HG03442 (cell line): ENCODE measurements at regions not wholly inside any gene's neighbourhood (a gene's known extent, or its start where the extent isn't known, plus 50 kb on each side); places are given as distances from the start of the nearest gene placed in this dataset.

Experiments
- ATAC-seq: cut with Tn5 transposase; IDR thresholded peaks from one replicate; pipeline ENCODE4 v1.9.1; 2021; ENCODE audit warnings: mild to moderate bottlenecking, moderate library complexity; ENCODE audit not compliant: unreplicated experiment

DNA sequence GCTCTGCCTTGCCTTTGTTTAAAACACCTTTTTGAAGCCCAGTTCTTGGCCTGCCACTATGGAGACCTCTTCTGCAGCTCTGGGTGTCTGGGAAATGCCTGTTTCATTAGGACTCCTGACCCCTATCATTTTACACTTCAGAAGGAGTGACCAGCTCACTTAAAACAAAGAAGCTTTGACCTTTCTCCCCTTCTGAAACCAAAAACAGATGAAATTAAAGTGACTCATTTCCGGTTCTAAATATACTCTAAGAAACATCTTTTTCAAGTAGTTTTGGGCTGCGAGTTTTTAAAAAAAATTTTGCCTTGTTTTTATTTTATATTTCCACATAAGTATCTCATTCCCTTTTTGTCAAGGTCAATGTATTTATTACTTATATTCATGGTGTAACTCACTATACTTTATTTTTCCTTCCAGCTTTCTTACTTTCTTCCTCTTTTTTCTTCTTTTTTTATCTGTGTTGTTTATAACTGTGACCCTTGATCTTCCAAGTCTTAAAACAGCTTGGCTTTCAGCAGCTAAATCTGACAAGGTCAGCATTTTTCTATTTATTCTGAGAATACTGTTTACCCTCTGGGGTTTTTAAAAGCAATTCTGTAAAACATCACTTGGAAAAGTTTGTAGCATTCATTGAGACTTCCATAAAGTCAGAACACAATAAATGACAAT is 672.9 kb downstream of the NR2F1-AS1 start:
- peak; percentile 77 for ATAC-seq

DNA sequence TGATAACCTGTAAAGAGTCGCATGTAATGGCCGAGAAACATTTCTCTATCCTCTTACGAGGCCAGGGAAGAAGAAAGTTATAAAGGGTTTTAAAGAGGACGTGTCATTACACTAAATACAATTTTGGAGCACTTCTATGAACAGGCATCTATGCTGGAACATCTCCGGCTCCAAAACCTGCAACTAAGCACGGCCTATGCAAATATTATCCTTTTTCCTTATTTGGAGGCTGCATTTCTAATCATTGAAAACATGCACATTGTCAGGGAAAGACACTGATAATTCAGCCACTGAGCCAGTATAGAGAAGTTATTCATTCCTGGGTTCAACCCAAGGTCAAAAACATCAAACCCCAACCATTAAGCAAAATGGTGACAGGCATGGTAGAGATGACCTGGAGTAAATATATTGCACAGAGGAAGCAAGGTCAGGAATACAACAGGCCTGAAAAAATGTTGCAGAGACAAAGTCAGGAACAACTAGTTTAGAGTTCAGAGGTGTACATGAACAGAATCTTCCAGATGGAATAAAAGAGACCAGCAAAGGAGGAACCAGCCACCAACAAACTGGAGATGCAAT is 674.1 kb downstream of the NR2F1-AS1 start:
- ATAC-seq = no peak

DNA sequence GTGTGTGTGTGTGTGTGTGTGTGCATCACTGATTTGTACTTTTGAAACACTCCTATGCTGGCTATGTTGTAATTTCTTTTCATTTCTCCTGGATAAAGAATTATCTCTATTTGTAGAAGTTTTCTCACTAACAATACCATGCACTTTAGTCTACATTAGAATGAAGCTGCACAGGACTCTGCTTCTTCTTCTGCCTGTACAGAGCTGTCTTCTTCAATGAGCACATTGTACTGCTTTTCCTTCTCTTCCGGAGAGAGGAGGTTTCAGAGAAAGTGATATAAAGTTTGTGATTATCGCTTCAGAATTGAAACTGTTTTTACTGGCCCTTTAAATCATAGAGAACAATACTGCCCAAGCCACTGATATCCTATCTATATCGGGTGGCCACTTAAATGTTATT is 677.0 kb downstream of the NR2F1-AS1 start:
- ATAC-seq = no peak

DNA sequence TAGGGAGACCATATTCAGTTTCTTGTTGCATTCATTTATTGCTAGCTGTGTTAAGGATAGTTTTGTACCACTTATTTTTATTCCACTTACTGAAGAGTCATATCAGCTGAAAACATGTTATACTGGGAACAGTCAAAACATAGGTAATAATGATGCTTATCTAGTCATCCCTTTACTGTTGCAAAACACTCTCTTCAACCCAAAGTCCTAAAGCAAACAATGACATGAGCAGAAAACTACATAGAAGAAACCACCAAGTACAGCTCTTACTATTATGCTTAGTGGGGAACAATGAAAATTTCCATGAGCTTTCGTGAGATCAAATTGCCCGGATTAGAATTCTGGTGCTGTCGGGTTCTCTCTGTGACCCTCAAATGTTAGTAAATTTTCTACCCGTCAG is 681.4 kb downstream of the NR2F1-AS1 start:
- ATAC-seq = no peak

DNA sequence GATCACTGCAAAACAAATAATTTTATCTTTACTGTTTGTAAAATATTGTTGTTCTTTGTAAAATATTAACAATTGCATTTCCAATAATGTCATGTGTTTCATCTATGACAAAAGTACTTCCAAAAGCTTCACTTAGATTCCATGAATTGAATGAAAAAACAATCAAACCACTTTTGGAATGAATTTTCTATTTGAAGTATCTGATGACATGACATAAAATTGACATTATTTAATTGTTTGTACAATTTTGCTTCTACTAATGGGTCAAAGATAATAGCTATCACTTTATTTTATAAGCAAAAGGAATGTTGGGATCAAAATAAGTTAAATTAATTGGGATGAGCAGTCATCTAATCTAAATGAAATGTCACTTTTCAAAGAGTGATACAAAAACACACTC is 684.3 kb downstream of the NR2F1-AS1 start:
- no peak for ATAC-seq

DNA sequence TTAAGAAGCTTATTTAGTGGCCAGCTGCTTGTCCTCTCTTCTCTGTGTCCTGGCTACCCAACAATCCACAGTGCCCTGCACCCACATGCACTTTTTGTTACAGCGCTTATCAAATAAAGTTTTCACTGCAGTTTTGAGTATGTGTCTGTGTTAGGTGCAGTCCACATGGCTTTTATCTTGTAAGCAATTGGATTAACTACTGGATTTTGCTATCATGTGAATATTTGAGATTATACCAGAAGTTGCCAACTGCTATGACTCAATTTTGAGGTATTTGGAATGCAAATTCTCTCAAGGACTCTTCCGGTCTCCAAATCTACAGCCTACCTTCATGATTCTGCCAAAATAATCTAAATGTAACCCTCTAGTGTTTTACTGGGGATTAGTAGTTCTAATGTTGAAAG is 690.2 kb downstream of the NR2F1-AS1 start:
- ATAC-seq = no peak

DNA sequence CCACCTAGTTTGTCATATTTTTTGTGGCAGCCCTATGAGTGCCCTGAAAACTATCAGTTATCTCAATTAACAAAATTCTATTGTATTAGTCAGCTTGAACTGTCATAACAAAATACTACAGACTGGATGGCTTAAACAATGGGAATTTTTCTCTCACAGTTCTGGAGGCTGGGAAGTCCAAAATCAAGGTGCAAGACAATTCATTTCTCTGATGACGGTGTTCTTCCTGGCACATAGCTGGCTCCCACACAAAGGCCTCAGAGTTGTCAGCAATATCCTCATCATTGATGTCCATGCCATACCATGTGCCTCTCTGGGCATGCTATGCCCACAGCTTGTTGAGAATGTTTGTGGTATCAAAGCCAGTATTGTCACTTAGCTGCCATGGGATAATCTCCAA is 691.9 kb downstream of the NR2F1-AS1 start:
- ATAC-seq = no peak

DNA sequence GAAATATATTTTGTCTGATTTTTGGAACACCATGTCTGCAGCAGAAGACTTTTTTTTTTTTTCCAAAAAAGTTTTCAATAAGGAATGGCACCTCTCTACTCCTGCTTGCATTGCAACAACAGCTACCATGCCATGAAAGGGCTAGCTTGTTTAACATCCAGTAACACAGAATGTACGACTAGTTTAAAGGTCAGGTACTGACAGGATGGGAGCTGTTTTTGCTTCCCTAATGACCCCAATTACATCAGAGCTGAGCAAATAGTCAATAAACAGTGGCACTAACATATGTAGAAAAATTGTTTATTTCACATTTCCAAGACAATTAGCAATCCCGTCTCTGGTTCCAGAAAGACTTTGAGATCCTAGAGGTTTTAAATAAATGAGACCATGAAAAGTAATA is 693.8 kb downstream of the NR2F1-AS1 start:
- no peak for ATAC-seq

DNA sequence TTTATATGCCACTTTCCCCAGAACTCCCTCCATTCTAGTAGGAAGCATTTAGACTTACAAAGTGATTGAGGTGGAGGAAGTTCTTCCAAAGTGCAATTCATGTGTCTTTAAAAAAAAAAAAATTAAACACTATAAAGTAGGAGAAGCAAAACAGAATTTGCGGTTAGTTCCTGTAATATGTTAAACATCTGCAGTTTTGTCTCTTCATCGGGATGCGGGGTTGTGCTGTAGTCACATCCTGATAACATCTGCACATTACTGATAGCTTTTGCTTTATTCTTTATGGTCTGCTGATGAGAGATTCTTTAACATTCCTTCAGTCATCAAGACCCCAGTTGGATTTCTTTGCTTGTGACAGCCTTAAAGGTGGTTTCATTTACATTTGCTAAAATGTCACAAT is 694.3 kb downstream of the NR2F1-AS1 start:
- no peak for ATAC-seq

DNA sequence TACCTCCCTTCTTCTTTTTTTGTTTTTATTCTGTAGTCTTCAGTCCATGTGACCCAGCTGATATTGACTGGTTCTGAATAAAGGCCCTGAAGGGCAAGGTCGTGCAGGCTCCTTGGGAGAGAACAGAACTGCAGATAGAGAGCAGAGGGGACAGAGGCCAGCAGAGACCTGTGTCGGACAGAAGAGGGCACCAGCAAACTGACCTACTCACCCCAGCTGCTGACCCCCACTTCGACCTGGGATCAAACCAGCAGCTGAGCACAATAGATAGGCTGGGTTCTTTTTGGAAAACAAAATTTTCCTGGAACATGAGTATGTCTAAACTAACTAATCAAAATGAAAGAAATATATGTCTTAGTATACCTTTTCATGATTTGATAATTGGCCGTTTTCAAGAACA is 695.1 kb downstream of the NR2F1-AS1 start:
- ATAC-seq = no peak

DNA sequence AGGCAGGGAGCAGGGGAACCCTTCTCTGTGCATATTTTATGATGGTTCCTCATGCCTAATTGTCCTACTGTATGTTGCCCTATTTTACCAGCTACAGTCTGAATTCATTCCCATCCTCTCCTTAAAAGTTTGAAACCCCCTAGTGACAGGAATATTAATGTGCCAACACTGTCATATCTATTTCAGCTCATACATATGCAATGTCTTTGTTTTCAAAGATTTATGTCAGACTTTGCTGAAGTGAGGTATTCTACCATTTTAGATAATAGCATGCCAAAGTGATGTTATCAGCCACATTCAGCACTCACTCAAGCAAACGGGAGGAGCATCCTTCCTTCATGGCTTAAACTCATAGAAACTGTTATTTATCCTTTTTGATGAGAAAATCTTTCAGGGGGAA is 696.5 kb downstream of the NR2F1-AS1 start:
- ATAC-seq = no peak

DNA sequence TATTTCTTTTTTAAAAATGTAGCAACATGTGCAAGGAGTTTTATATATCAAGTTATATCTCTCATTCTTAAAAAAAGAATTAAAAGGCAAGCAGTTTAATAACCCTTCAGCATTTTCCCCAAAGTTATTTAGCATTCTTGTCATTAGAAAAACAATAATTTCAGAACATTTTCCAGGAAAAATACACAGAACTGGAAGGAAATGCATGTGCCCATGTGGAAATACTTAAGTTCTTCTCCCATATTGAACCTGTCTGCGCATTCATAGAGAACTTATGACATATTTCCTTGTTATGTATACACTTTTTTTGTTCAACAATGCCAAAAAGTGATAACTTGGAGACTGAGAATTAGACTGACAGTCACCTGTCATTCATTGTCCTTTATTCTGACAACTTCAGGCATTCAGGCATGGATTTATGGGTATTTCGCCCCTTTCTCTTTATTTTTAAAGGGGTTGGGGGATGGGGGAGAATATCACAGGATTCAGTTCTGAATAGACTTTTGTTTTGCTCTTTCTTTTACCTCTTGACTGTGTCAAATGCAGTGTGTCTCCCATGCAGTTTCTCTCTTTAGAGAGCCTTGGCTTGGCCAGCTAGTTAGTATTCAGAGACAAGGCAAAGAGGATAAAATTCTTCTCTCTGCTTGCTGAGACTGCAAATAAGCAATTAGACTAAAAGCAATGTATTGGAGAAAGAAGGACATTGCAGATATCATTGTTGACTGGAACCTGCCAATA is 701.0 kb downstream of the NR2F1-AS1 start:
- no peak for ATAC-seq

DNA sequence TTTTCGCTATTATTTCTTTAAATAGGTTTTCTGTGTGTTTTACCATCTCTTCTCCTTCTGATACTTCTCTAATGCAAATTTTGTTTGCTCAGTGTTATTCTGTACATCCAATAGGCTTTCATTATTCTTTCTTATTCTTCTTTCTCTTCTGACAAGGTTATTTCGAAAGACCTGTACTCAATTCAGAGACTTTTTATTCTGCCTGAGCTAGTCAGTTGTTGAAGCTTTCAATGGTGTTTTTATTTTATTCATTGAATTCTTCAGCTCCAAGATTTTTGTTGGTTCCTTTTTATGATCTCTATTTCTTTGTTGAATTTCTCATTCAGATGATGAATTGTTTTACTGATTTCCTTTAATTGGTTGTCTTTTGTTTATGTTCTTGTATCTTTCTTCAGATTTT is 706.2 kb downstream of the NR2F1-AS1 start:
- no peak for ATAC-seq

DNA sequence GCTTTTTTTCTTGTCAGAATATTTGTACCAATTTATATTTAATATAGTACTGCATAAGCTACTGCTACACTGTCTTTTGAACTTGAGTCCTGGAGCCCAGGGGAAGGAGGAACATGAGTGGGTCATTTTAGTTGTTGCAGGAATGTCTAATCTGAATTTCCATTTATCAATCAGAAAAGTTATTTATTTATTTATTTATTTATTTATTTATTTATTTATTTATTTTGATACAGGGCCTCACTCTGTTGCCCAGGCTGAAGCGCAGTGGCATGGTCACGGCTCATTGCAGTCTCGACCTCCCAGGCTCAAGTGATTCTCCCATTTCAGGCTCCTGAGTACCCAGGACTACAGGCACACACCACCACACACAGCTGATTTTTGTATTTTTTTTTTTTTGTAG is 712.6 kb downstream of the NR2F1-AS1 start:
- ATAC-seq = no peak

DNA sequence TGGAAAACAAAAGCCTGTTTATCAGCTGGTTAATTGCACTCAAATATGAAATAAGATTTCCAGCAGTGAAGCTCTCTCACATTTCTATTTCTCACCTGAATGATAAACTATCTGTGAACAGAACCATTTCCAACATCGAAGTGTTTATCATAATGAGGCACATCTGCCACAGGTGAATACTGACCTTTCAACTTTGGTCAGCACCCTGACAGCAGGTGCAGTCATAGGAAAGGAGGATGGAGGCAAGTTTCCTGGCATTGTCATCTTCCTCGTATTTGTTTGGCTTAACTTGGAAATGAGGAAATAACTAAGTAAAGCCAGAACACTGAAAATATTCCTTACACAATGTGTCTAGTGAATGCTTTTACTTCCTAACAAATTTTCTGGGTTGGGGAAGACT is 716.4 kb downstream of the NR2F1-AS1 start:
- no peak for ATAC-seq

DNA sequence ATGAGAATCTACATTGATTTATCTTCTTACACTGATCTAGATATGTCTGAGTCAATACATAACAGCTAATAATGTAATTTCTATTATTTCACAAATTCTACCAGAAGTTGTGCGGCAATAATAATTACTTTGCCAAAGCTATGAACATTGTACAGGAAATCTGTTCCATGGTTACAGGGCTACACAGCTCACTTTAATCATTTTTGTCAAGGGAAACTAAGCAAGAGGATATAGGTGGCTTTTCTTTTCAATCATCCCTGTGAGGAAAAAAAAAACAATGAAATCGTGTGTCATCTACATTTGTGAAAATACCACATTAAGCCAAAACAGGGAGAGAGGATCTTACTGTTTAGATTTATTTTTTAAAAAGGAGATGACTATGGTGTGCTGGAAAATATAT is 717.4 kb downstream of the NR2F1-AS1 start:
- ATAC-seq = no peak

DNA sequence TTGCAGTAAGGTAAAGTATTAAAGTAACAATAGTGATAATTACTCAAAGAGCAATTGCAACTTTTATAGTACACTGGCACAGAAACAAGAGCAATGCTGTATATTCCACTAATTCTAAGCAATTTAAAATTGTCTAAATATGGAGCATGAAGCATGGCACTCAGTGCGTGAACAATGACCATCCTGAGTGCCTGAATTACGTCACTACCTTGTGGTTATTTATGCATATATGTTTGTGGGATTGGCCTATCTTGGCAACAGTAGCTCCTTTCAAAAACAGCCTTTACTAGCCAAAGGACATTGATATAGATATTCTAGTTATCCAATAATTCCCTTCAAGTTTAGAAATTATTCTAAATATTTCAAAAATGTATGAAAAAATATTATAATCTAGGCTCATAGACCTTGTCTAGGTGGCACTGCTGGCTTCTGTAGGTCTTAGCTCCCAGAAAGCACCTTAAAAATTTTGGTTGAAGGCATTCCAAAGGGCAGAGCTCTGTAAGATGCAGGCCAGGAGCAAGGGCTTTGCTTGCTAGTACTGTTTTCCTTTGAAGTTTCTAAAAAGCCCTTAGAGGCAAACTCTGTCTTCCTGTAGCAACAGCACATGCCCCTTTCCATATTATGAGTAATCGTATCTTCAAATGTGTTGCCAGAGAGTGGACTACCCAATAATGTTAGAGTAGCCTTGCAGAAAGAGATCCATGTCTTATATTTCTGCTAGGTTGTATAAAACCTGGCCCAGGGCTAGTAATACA is 719.3 kb downstream of the NR2F1-AS1 start:
- ATAC-seq = no peak

DNA sequence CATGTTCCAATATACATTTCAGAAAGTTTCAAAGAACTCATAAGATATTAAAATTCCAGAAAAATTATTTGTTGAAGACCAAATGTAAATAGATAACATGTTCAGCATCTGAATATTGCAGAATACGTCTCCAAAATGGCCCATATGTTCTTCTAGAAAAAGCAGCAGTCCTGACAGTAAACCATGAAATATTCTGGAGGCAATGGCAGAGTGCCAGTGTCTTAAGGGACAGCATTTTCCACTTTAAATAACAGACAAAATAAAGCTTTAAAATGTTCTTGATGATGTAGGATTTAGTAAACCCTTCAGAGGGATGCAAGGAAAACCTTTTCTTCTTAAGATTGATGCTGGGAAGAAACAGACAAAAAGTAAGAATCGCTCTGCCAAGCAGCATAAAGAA is 721.0 kb downstream of the NR2F1-AS1 start:
- no peak for ATAC-seq

DNA sequence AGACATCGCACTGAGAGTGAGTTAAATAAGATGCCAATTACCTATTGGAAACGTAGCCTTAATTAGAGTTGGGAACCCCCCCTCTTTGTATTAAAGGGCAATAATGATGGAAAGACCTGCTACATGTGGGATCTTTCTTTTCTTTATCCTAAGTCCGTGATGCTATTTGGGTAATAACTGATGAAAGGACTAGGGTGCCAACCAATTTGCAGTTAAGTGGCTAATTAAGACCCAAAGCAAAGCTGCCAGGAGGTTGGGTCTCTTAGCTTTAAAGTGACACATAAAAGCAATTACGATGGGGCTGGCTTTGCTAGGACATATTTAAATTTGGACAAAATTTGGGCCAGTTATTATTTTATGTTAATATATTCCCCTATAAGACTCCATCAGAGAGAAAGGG is 728.8 kb downstream of the NR2F1-AS1 start:
- no peak for ATAC-seq

DNA sequence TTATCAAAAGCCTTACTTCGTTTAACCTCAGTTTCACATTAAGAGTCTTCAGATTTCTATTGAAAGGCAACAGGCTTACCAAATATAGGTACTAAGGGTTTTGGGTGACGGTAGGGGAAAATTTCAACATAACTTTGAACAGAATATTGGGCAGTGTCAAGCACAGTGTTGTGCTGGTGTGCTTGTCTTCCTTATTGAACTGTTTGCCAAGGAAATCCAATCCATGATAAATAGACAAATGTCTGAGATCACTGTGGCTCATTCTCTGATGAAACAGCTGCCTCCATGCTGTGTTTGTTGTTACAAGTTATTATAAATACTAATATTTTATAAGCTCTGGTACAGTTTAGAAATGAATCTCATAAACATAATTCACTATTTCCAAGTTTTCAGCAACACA is 730.1 kb downstream of the NR2F1-AS1 start:
- no peak for ATAC-seq

DNA sequence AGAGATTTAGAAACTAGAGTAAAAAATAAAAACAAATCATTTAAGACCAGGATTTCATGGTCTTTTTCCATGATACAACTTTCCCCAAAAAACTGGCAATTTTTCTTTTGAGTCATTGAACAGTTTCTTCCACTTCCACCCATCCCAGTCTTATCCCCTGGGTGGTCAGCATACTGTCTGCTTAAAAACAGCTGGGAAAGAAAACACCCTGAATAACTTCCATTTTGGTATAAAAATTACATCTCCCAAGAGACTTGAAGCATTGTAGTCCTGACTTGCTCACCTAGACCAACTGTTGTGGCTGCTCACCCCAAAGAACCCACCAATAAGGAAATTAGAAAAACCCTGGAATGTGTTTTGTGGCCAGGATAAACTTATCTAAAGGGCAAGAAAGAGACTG is 731.3 kb downstream of the NR2F1-AS1 start:
- ATAC-seq = no peak
